Skeletal muscle satellite cell (primary cell): ENCODE measurements at regions not wholly inside any gene's neighbourhood (a gene's known extent, or its start where the extent isn't known, plus 50 kb on each side); places are given as distances from the start of the nearest gene placed in this dataset.
"Not testable (repeated sequence)": the region's sequence is repeated elsewhere in the genome, so short reads cannot be mapped to it uniquely, and the experiment has no call there.

ENCODE experiments used
- H3K27me3 ChIP-seq: 2 replicates; pipeline ENCODE4 v1.7.0; 2013; ENCODE audit warnings: low read length; ENCODE audit not compliant: control insufficient read depth, insufficient read depth
- H3K36me3 ChIP-seq: 2 replicates; pipeline ENCODE4 v1.7.0; 2013; ENCODE audit warnings: mild to moderate bottlenecking, control low read depth, low read length; ENCODE audit not compliant: insufficient read depth
- H3K4me1 ChIP-seq: 2 replicates; pipeline ENCODE4 v1.7.0; 2013; ENCODE audit warnings: low read length; ENCODE audit not compliant: control insufficient read depth, insufficient read depth
- H3K4me2 ChIP-seq: 2 replicates; pipeline ENCODE4 v1.7.0; 2013; ENCODE audit warnings: mild to moderate bottlenecking, low read length
- H3K4me3 ChIP-seq: 2 replicates; pipeline ENCODE4 v1.7.0; 2013; ENCODE audit warnings: low read length
- H3K9ac ChIP-seq: 2 replicates; pipeline ENCODE4 v1.7.0; 2013; ENCODE audit warnings: mild to moderate bottlenecking, low read depth, low read length, moderate library complexity
- H3K9me3 ChIP-seq: replicated peaks from 2 replicates; pipeline ENCODE4 v1.7.0; 2013; ENCODE audit warnings: mild to moderate bottlenecking, control low read depth, low read length

- H3K4me3 ChIP-seq, result peak overlapping the region; percentile 63
- H3K4me1 ChIP-seq, result no peaks in the 10 kb centered on the region
Measured at GRCh38 chr20:30284281-30284905, 973.1 kb upstream of the DEFB115 start.

GRCh38 chr20:30285677-30286076, 971.8 kb upstream of the DEFB115 start:
- H3K9me3 ChIP-seq, result peaks cover 4% of the 10 kb centered on the region
- no peaks in the 10 kb centered on the region for H3K36me3 ChIP-seq
- no peak overlapping the region for H3K4me2 ChIP-seq
- H3K9ac ChIP-seq, result no peak overlapping the region
- no peaks in the 10 kb centered on the region for H3K27me3 ChIP-seq
- H3K4me3 ChIP-seq, result no peak overlapping the region
- no peaks in the 10 kb centered on the region for H3K4me1 ChIP-seq

More at GRCh38 chr20:30284281-30284905, 973.1 kb upstream of the DEFB115 start:
- no peaks in the 10 kb centered on the region for H3K36me3 ChIP-seq
- no peak overlapping the region for H3K9ac ChIP-seq
- peaks cover 4% of the 10 kb centered on the region for H3K9me3 ChIP-seq
- H3K4me2 ChIP-seq, result peak overlapping the region; percentile 44
- no peaks in the 10 kb centered on the region for H3K27me3 ChIP-seq

DNA sequence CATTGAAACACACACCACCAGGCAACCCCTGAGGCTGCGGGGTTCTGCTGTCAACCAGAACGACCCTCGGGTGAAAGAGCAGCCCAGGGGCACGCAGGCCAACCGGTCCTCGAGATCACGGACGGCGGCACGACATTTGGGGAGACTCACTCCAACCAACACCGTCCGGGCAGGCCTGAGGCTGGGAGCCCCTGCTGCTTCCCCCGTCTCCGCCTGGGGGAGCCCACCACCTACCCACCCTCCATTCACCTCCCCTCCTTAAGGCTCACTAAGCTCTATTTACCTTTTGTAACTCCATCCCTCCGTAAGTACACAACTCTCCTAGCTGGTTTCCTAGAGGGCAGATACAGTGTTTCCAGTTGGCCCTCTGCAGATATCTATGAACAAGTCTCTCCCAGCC, 971.3 kb upstream of the DEFB115 start:
- H3K9me3 ChIP-seq, result peaks cover 4% of the 10 kb centered on the region
- H3K4me2 ChIP-seq, result no peak overlapping the region
- H3K36me3 ChIP-seq, result no peaks in the 10 kb centered on the region
- H3K4me3 ChIP-seq, result no peak overlapping the region
- H3K4me1 ChIP-seq, result no peaks in the 10 kb centered on the region
- no peak overlapping the region for H3K9ac ChIP-seq
- no peaks in the 10 kb centered on the region for H3K27me3 ChIP-seq

GRCh38 chr20:30287459-30287858, 970.0 kb upstream of the DEFB115 start:
- not testable (repeated sequence) for H3K4me2 ChIP-seq, H3K27me3 ChIP-seq, H3K4me3 ChIP-seq, H3K9ac ChIP-seq, H3K9me3 ChIP-seq, H3K4me1 ChIP-seq, H3K36me3 ChIP-seq

- H3K4me3 ChIP-seq, result no peak overlapping the region
Measured at GRCh38 chr20:30288346-30288745, 969.1 kb upstream of the DEFB115 start.

GRCh38 chr20:30289049-30289448, 968.4 kb upstream of the DEFB115 start:
- not testable (repeated sequence) for H3K4me3 ChIP-seq, H3K9ac ChIP-seq

More at GRCh38 chr20:30288346-30288745, 969.1 kb upstream of the DEFB115 start:
- no peaks in the 10 kb centered on the region for H3K27me3 ChIP-seq
- H3K9ac ChIP-seq, result no peak overlapping the region
- H3K4me1 ChIP-seq, result no peaks in the 10 kb centered on the region
- H3K9me3 ChIP-seq, result no peaks in the 10 kb centered on the region
- no peak overlapping the region for H3K4me2 ChIP-seq
- H3K36me3 ChIP-seq, result no peaks in the 10 kb centered on the region

DNA sequence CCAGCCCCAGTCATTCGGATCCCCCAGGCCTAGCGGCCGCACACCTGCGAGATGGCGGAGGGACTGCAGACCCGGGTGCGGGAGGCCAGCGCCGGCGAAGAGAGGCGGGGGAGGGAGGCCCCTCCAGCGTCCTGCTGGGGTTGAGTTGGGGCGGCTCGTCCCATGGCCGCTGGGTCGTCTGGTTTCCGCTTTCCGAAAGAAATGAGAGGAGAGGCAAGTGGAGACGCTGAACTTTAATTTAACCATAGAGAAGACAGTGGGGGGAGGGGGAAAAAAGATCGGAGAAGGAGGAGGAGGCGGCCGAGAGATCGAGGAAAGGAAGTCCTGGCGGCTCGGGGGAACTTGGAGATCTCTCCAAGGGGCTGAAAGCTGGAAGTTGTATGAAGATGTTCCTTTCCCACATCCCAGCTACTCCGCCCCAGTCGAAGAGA, 967.7 kb upstream of the DEFB115 start:
- H3K27me3 ChIP-seq, H3K4me1 ChIP-seq, H3K9ac ChIP-seq, H3K9me3 ChIP-seq, H3K4me2 ChIP-seq, H3K4me3 ChIP-seq, H3K36me3 ChIP-seq: not testable (repeated sequence)

More at GRCh38 chr20:30289049-30289448, 968.4 kb upstream of the DEFB115 start:
- not testable (repeated sequence) for H3K36me3 ChIP-seq, H3K27me3 ChIP-seq, H3K4me2 ChIP-seq, H3K9me3 ChIP-seq, H3K4me1 ChIP-seq

DNA sequence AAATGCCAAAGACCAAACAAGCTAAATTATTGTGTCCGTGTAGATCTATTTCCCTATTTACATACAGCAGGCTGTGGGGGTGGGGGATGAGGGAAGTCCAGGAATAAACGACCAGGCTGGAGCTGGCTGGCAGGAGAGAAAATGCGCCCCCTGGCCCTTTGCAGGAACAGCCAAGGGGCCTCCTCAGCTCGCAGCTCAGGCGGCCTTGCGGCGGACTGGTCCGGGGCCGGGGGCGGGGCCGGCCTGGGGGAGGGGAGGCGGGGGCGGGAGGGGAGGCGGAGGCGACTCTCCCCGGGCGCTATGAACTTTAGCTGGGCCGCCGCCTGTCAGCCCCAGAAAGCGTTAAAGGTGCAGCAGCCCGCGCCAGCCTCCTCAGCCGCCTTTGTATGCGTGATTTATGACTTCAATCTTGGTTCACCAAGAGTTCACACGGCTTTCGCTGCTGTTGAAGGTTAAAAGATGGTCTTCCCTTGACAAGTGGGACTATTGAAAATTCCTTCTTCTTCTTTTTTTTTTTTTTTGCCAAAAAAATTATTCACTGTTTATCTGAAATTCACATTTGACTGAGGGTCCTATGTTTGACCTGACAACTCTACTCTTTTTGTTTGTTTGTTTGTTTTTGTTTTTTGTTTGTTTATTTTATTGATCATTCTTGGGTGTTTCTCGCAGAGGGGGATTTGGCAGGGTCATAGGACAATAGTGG, 967.0 kb upstream of the DEFB115 start:
- not testable (repeated sequence) for H3K4me1 ChIP-seq, H3K9ac ChIP-seq, H3K36me3 ChIP-seq, H3K4me2 ChIP-seq, H3K27me3 ChIP-seq, H3K9me3 ChIP-seq, H3K4me3 ChIP-seq

DNA sequence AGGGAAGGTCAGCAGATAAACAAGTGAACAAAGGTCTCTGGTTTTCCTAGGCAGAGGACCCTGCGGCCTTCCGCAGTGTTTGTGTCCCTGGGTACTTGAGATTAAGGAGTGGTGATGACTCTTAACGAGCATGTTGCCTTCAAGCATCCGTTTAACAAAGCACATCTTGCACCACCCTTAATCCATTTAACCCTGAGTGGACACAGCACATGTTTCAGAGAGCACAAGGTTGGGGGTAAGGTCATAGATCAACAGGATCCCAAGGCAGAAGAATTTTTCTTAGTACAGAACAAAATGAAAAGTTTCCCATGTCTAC, 966.4 kb upstream of the DEFB115 start:
- not testable (repeated sequence) for H3K4me1 ChIP-seq, H3K27me3 ChIP-seq, H3K4me3 ChIP-seq, H3K9me3 ChIP-seq, H3K9ac ChIP-seq, H3K36me3 ChIP-seq, H3K4me2 ChIP-seq

GRCh38 chr20:30291686-30292085, 965.8 kb upstream of the DEFB115 start:
- H3K4me3 ChIP-seq, H3K9me3 ChIP-seq, H3K36me3 ChIP-seq, H3K4me2 ChIP-seq, H3K9ac ChIP-seq, H3K27me3 ChIP-seq, H3K4me1 ChIP-seq: not testable (repeated sequence)

- not testable (repeated sequence) for H3K36me3 ChIP-seq, H3K4me3 ChIP-seq, H3K27me3 ChIP-seq, H3K4me1 ChIP-seq, H3K9ac ChIP-seq, H3K9me3 ChIP-seq, H3K4me2 ChIP-seq
Measured at GRCh38 chr20:30295396-30295795, 962.1 kb upstream of the DEFB115 start.

DNA sequence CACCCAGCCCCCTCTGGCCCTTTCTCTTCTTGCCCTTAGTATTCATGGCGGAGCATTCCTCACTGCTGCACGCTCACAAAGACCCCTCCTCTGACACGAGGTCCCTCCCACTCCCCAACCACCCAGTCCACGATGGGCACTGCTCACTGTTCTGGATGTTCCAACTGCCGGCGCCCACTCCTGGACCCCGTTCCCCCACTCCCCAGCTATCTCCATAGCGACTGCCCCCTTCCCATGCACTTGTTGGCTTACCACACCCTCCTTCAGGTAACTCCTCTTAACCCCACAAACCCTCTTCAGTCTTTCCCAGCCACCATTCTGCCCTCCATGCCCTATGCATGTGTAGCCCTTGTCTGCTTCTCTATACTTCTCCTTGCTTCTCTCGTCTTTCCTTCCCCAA, 961.5 kb upstream of the DEFB115 start:
- not testable (repeated sequence) for H3K9ac ChIP-seq, H3K27me3 ChIP-seq, H3K4me1 ChIP-seq, H3K4me3 ChIP-seq, H3K9me3 ChIP-seq, H3K36me3 ChIP-seq, H3K4me2 ChIP-seq
